NCI-H510A treated with DMSO at 0.1 percent for 48 hours (cell line): ENCODE measurements at regions not wholly inside any gene's neighbourhood (a gene's known extent, or its start where the extent isn't known, plus 50 kb on each side); places are given as distances from the start of the nearest gene placed in this dataset.

Source experiments
- DNase-seq: peaks from one replicate; lab custom pipeline; 2025; lab: John Stamatoyannopoulos, UW

DNA sequence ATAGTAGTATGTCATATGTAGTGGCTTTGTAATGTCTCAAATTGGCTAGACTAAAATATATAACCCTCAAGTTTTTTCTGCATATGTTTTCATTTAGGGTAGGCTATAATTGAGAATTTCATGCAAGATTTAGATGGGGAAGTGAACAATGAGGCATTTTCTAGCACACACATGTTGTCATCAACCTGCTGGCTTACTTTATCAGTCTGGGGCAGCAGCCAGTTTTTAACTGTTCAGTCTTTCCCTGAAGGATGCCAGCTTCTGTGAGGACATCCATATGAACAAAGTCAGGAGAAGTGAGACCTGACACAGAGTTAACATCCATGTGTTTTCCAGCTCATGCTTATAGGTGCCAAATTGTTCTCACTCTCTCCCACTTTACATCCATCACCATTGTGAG is 74.7 kb upstream of the OLFM3 start:
- no peak for DNase-seq

DNA sequence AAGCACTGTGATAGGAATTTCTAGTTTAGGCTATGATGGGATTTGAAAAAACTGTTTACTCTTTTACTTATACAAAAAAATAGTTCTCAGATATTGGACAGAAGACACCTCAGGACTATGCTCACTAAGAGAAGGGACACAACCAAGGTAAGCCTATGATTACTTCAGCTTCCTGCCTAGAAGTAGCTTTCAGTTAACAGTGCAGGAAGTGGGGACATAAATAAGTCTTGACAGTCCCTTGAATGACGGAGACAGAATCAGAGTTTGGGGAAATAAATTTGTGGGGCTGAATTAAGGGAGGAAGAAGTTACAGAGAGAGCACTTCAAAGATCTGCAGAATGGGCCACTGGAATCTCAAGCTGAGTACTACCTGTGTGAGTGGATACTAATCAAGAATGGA is 53.8 kb upstream of the OLFM3 start:
- no peak for DNase-seq

- no peak for DNase-seq
Measured at GRCh38 chr1:102047724-102048123, 51.0 kb upstream of the OLFM3 start.
